ENCODE measurements at regions not wholly inside any gene's neighbourhood (a gene's known extent, or its start where the extent isn't known, plus 50 kb on each side); places are given as distances from the start of the nearest gene placed in this dataset.

GRCh38 chr2:31729442-31730092, 148.8 kb upstream of the SRD5A2 start:
- no peak overlapping the region for H3K4me3 Mint-ChIP-seq (ENCODE audit: unreplicated experiment)
- Histone ChIP-seq H3K9me3 (no peaks in the 10 kb centered on the region), H3K4me3 (ENCODE audit: low read depth, low read length) (no peak overlapping the region), H3K4me1 (no peaks in the 10 kb centered on the region), H3K27me3 (replicated peaks; ENCODE audit: control insufficient read depth, insufficient read depth, low read length) (no peaks in the 10 kb centered on the region), H3K36me3 (ENCODE audit: control insufficient read depth, insufficient read depth, low read length) (no peaks in the 10 kb centered on the region)
- BruUV-seq (replicated peaks): no TSS peak
- no peaks in the 10 kb centered on the region for H3K4me1 Mint-ChIP-seq (ENCODE audit: low read depth, unreplicated experiment)
- no peak overlapping the region for H3K27ac Mint-ChIP-seq (ENCODE audit: unreplicated experiment)
- intact Hi-C loops (cut with micrococcal nuclease; ENCODE audit: unreplicated experiment): loop anchor here (1.0 kb wide), 3 partner anchors 54 to 315 kb away; partner anchors contain the start of gene XDH
- H3K36me3 Mint-ChIP-seq (ENCODE audit: insufficient read depth, unreplicated experiment): no peaks in the 10 kb centered on the region
- H3K27me3 Mint-ChIP-seq (ENCODE audit: insufficient read depth, unreplicated experiment): peaks cover 5% of the 10 kb centered on the region
- ChIA-PET POLR2A (no interaction called here), CTCF (interaction anchor here (1.8 kb wide), 1 partner anchor 54 kb away, joined by 4 read pairs; no protein-coding TSS in a partner anchor)
- DNase-seq: peak in 1 of 2 experiments; percentile 42
- no peaks in the 10 kb centered on the region for H3K9me3 Mint-ChIP-seq (ENCODE audit: unreplicated experiment)
- TF ChIP-seq CTCF (IDR thresholded peaks at IDR 0.05; ENCODE audit: insufficient read depth in 1 of 2, low read depth in 1 of 2, low read length in 1 of 2, severe bottlenecking in 1 of 2, unreplicated experiment in 1 of 2): peak in 1 of 2 experiments; percentile 64

- POLR2A ChIA-PET: no interaction called here
- H3K27me3 ChIP-seq (replicated peaks; ENCODE audit: control insufficient read depth, insufficient read depth, low read length): no peaks in the 10 kb centered on the region
- no peaks in the 10 kb centered on the region for H3K36me3 ChIP-seq (ENCODE audit: control insufficient read depth, insufficient read depth, low read length)
- no peaks in the 10 kb centered on the region for H3K4me1 ChIP-seq
- no peaks in the 10 kb centered on the region for H3K4me1 Mint-ChIP-seq (ENCODE audit: low read depth, unreplicated experiment)
- TF ChIP-seq CTCF (IDR thresholded peaks at IDR 0.05; ENCODE audit: insufficient read depth in 1 of 2, low read depth in 1 of 2, low read length in 1 of 2, severe bottlenecking in 1 of 2, unreplicated experiment in 1 of 2): no peak
- no peak overlapping the region for H3K27ac Mint-ChIP-seq (ENCODE audit: unreplicated experiment)
- H3K36me3 Mint-ChIP-seq (ENCODE audit: insufficient read depth, unreplicated experiment): no peaks in the 10 kb centered on the region
- H3K27me3 Mint-ChIP-seq (ENCODE audit: insufficient read depth, unreplicated experiment): peaks cover 5% of the 10 kb centered on the region
- intact Hi-C loops (cut with micrococcal nuclease; ENCODE audit: unreplicated experiment): loop anchor here (1.0 kb wide), 3 partner anchors 54 to 315 kb away; partner anchors contain the start of gene XDH
- no peak overlapping the region for H3K4me3 ChIP-seq (ENCODE audit: low read depth, low read length)
- no peak for DNase-seq
- no peaks in the 10 kb centered on the region for H3K9me3 Mint-ChIP-seq (ENCODE audit: unreplicated experiment)
- H3K9me3 ChIP-seq: no peaks in the 10 kb centered on the region
- CTCF ChIA-PET: interaction anchor here (1.8 kb wide), 1 partner anchor 54 kb away, joined by 4 read pairs; no protein-coding TSS in a partner anchor
- no TSS peak for BruUV-seq (replicated peaks)
- H3K4me3 Mint-ChIP-seq (ENCODE audit: unreplicated experiment): no peak overlapping the region
These were observed 148.3 kb upstream of the SRD5A2 start for GRCh38 chr2:31729065-31729439.

GRCh38 chr2:31728406-31729064, 147.8 kb upstream of the SRD5A2 start:
- intact Hi-C loops (cut with micrococcal nuclease; ENCODE audit: unreplicated experiment): loop anchor here (1.0 kb wide), 3 partner anchors 53 to 314 kb away; partner anchors contain the start of gene XDH
- DNase-seq: no peak
- CTCF ChIA-PET: interaction anchor here (0.5 kb wide), 1 partner anchor 238 kb away, joined by 5 read pairs; no protein-coding TSS in a partner anchor
- Mint-ChIP-seq H3K9me3 (ENCODE audit: unreplicated experiment) (no peaks in the 10 kb centered on the region), H3K27me3 (ENCODE audit: insufficient read depth, unreplicated experiment) (peaks cover 5% of the 10 kb centered on the region), H3K27ac (ENCODE audit: unreplicated experiment) (no peak overlapping the region), H3K4me3 (ENCODE audit: unreplicated experiment) (no peak overlapping the region), H3K4me1 (ENCODE audit: low read depth, unreplicated experiment) (no peaks in the 10 kb centered on the region), H3K36me3 (ENCODE audit: insufficient read depth, unreplicated experiment) (no peaks in the 10 kb centered on the region)
- Histone ChIP-seq H3K27me3 (replicated peaks; ENCODE audit: control insufficient read depth, insufficient read depth, low read length) (no peaks in the 10 kb centered on the region), H3K9me3 (no peaks in the 10 kb centered on the region), H3K36me3 (ENCODE audit: control insufficient read depth, insufficient read depth, low read length) (no peaks in the 10 kb centered on the region), H3K4me1 (no peaks in the 10 kb centered on the region), H3K4me3 (ENCODE audit: low read depth, low read length) (no peak overlapping the region)
- no peak for TF ChIP-seq CTCF (IDR thresholded peaks at IDR 0.05; ENCODE audit: insufficient read depth in 1 of 2, low read depth in 1 of 2, low read length in 1 of 2, severe bottlenecking in 1 of 2, unreplicated experiment in 1 of 2)
- BruUV-seq (replicated peaks): no TSS peak
- POLR2A ChIA-PET: no interaction called here

Data from Caco-2 (cell line).